Gastroesophageal sphincter (tissue), 3 donors: ENCODE measurements at regions not wholly inside any gene's neighbourhood (a gene's known extent, or its start where the extent isn't known, plus 50 kb on each side); places are given as distances from the start of the nearest gene placed in this dataset.

Experiments
- CTCF ChIP-seq, 4 experiments: fragments of 200-600 bp in 2 of 4; fragments of 450-650 bp in 2 of 4; sonication (generic) in 1 of 4; IDR thresholded peaks; one replicate each; pipeline ENCODE4 v1.5.1; 2017 to 2019; ENCODE audit warnings: antibody characterized with exemption in 4 of 4, mild to moderate bottlenecking in 2 of 4, moderate library complexity in 2 of 4
- EP300 ChIP-seq: sonication (generic); formaldehyde crosslinking; IDR thresholded peaks from one replicate; pipeline ENCODE4 v1.6.1; 2017; ENCODE audit warnings: antibody characterized with exemption, mild to moderate bottlenecking

DNA sequence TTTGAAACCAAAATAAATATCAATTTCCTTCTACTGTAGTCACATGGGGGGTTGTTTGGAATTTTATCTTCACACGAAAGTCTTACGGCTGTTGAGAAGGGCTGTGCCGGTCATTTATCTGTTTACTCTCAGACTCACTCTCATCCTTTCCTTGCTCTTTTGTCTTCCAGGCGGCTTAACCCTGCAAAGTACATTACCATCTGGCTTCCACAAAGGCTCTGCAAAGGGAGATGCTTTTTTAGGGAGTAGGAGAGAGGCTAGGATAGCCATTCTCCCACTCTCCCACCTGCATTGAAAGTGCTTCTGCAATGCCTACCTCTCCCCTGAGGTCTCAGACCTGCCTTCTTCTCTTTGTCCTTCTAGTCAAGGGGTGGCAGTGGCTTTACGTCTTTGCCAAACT lies 247.6 kb downstream of the MEIS1 start:
- TF ChIP-seq EP300 (no peak), CTCF (IDR thresholded peaks at IDR 0.05) (no peak)
